ENCODE measurements at regions not wholly inside any gene's neighbourhood (a gene's known extent, or its start where the extent isn't known, plus 50 kb on each side); places are given as distances from the start of the nearest gene placed in this dataset.
"Not testable (repeated sequence)": the region's sequence is repeated elsewhere in the genome, so short reads cannot be mapped to it uniquely, and the experiment has no call there.

GRCh38 chrX:4035874-4036273 lies 322.4 kb upstream of the PRKX start:
- no peak for DNase-seq

DNA sequence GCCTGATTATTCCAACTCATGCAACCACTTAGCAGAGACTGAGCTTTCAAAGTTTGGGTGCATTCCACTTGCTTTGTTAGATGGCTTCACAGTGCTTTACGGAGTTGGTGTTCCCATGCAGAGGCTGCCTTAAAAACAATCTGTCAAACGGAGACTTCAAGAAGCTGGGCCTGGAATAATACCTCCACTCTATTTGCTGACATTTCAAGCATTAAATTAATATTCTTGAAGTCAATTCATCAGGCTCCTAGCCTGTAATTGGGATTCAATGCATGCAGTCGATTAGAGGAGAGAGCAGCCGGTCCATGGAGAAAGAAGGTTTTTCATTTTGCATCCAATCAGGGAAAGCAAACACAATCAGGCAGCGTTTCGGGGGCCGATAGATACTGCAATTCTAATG lies 314.7 kb upstream of the PRKX start:
- no peak for DNase-seq

- no peak for DNase-seq
These were observed 291.8 kb upstream of the PRKX start for GRCh38 chrX:4005281-4005680.

- no peak for DNase-seq
These were observed 291.4 kb upstream of the PRKX start for GRCh38 chrX:4004822-4005221.

DNA sequence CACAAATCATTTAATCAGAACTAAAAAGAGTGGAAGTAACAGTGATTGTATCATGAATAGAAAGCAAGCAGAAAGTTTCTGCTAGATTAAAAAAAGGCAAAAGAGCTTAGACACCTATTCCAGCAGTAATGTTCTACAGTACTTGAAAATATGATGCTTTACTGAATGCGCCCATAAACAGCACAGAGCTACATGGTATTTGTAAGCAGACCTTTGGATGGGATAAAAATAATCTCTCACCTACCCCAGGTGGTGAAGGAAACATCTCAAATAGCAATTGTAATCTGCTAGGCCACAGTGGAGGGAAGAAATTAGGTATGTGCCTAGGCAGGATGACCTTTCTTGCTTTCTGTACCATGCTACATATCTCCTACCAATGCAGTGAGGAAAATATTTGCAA lies 280.9 kb upstream of the PRKX start:
- DNase-seq: no peak

DNA sequence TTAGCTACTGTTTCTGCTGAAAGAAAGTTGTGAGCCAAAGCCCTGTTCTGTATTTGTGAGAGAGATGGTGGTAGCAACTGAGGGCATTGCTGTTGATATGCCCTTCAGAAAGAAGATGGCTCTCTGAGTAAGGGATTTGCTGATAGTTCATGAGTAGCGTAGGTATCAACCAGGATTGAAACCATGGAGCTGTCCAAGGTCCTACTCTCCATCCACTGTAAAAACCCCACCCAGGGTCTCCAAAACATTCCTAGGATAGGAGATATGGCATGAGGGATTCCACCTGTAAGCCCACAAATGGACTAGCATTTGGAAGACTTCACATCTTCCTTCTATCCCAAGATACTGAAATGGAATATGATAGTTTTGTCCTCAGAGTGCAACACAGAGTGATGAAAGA lies 277.1 kb upstream of the PRKX start:
- no peak for DNase-seq

DNA sequence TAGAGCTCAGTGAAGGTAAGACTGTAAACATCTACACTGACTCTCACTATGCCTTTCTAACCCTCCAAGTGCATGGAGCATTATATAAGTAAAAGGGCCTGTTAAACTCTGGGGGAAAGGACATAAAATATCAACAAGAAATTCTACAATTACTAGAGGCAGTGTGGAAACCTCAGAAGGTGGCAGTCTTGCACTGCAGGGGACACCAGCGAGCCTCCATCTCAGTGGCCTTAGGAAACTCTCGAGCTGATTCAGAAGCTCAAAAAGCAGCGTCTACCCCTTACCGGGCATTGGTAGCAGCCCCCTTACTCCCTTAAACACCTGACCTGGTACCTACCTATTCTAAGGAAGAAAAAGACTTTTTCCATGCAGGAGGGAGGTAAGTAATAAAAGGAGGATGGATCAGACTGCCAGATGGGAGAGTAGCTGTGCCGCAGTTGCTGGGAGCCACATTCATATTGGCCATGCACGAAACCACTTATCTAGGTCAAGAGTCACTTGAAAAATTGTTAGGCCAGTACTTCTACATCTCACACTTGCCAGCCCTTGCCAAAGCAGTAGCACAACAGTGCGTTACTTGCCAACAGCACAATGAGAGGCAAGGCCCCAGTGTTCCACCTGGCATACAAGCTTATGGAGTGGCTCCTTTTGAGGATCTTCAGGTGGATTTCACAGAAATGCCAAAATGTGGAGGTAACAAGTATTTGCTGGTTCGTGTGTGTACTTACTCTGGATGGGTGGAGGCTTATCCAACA lies 258.8 kb upstream of the PRKX start:
- not testable (repeated sequence) for DNase-seq

DNA sequence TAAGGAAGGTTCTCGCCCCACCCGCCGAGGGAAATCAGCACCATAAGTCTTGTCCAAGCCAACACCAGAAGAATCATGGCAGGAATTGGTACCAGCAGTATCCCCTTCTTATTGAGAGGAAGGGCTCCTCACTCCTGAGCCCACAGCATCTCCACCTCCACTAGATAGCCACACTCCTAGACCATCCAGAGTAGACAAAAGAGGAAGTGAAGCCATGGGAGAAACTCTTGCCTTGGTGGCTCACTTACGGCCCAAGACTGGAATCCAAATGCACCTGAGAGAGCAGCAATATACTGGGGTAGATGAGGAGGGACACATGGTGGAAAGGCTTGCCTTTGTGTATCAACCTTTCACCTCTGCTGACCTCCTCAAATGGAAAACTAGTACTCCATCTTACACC lies 255.3 kb upstream of the PRKX start:
- DNase-seq: no peak

- no peak for DNase-seq
These were observed 250.5 kb upstream of the PRKX start for GRCh38 chrX:3963980-3964379.

DNA sequence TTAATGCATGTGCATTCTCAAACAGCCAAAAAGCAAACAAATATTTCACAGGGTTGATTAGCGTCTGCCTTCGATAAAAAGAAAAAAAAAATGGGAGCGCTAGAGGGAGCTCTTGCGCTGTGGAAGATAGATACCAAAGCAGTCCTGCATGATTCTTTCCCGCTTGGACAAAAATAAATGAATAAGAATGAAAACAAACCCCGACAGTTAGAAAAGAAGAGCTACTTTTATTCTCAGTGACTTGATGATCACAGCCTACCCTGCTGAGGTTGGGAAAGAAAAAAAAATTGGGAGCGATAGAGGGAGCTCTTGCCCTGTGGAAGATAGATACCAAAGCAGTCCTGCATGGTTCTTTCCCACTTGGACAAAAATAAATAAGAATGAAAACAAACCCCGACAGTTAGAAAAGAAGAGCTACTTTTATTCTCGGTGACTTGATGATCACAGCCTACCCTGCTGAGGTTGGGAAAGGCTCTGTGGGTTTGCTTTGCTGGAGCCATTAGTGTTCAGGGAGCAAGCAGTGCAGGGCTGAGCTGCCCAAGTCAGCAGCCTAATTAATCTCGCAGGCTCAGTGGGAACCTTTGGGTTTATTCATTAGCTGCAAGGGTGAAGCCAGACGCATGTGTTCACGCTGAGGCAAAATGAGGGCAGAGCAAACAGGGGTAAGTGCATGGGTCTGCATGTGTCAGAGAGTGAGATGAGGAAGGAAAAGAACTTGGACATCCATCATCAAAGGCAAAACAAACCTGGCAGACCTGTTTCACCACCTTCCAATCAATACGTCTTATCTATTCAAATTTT lies 249.3 kb upstream of the PRKX start:
- DNase-seq: peak; percentile 15

- DNase-seq: no peak
These were observed 247.5 kb upstream of the PRKX start for GRCh38 chrX:3960952-3961351.

GRCh38 chrX:3951859-3952258 lies 238.4 kb upstream of the PRKX start:
- DNase-seq: no peak

DNA sequence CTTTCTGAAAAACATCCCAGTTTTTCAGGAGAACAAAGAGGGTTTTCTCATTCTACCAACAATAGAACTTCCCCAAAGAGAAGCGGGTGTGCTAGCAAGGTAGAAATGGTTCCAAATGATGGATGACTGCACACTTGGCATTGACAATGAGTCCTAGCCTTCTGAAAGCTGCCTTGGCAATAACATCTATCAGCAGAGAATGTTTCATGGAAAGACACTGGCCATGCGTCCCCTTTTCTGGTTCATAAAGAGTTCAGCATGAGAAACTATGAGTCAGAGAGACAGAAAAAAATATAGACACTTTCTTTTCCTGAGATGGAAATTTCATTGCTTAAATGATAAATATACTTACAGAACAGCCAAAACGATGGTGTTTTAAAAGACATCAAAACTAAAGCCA lies 236.9 kb upstream of the PRKX start:
- no peak for DNase-seq

- no peak for DNase-seq
These were observed 230.5 kb upstream of the PRKX start for GRCh38 chrX:3943965-3944364.

- peak; percentile 4 for DNase-seq
These were observed 226.7 kb upstream of the PRKX start for GRCh38 chrX:3940000-3940610.

DNA sequence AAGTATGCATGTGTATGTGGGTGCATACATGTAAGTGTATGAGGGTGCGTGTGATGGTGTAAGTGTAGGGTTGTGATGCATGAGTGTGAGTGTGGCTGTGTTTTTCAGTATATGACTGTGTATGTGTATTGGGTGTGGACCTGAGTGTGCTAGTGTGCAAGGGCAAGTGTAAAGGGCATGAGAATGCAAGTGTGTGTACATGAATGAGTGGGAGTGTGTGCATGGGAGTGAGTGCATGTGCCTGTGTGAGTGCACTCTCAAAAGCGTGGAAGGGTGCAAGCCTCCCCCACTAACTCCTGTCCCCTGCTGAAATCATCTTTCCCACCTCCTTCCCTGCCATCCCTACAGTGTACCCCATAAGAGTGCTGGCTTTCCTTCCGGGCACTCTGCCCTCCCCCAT lies 225.1 kb upstream of the PRKX start:
- no peak for DNase-seq

DNA sequence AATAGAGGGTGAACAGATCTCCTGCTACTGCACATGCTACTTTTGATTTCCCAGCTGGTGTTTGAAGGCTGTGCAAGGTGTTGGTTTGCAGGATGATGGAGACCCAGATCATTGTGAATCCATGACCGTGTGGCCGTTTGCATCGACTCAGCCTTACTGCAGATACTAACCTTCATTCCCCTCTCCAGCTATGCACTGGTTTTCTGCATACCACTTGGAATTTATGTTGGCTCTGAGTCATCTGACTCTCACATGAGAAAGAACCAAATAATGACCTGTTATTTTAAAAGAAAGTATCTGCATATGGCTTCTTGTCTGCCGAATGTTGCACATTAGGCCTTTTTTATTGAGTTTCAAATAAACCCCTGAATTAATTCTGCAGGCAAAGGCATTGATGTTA lies 221.7 kb upstream of the PRKX start:
- DNase-seq: not testable (repeated sequence)

DNA sequence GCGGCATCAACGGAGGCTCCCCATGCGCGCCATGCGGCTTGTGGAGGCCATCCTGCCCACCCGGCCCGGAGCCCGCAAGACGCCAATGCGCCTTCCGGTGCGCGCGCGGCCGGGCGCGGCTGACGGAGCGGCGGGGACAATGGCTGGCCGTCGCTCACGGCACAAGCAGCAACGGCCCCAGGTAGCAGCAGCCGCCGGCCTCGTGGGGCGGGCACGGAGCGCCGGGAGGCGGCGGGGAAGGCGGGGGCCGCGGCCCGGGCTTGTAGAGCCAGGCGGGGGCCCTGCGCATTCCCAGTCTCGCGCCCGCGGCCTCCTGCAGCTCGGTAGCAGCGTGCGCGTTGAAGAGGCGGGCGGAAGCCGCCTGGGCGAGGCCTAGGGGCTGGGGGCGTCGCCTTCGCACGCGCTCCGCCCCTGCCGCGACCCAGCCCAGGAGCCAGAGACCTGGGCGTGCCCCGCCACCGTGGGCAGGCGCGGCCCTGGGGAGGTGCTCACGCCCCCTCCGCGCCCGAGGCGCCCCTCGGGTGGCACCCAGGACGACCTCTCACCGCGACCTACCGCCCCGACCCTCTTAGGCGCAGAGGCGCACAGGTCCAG lies 207.1 kb upstream of the PRKX start:
- not testable (repeated sequence) for DNase-seq

- not testable (repeated sequence) for DNase-seq
These were observed 206.4 kb upstream of the PRKX start for GRCh38 chrX:3919668-3920423.

DNA sequence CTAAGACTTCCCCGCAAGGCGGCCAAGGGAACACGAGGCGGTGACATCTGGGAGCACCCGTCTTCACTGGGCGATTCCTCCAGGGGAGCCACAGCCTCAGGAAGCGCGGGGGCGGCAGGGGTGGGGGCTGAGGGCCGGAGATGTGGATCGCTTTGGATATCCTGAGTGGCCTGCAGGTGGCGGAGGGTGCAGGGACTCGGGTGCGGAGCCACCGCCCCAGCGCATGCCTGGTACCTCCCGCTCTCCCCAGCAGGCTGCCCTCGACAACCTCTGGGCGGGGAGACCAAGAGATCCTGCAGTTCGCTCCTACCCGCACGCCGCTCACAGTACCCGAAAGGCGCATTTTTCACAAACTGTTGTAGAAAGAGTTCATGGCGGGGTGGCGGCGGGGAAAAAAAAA lies 201.4 kb upstream of the PRKX start:
- not testable (repeated sequence) for DNase-seq

DNA sequence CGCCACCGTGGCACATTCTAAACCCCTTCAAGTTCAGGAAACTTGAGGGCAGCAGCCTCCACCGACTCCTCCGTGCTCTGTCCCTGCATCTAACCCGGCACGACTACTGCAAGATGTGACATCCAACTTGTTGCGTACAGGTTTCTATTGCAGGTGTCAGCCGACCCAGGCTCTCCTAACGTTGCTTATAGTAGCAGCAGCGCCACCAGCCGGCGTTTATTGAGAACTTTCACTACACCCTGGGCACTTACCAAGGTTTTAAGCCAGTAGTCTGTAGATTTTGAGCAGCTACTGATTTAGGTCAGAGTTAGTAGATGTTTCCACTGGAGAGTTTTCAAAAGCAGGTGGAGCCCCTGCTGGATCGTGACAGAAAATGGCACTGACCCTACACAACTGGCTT lies 200.6 kb upstream of the PRKX start:
- DNase-seq: not testable (repeated sequence)

DNA sequence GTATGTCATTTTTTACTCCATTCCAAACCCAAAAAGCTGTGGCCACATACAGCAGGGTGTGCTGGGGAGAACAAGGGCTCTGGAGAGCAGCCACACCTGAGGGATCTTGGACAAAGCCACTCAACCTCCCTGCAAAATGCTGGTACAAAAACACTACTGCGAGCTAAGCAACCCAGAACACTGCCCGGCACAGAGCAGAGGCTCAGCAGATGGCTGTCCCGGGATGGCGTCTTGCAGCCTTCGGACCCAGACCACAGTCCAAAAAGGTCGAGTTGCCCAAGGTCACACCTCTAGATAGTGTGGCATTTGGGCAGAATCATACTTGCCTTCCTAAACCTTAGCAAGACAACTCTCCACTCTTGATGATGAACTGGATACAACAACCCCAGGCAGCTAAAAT lies 197.6 kb upstream of the PRKX start:
- not testable (repeated sequence) for DNase-seq

GRCh38 chrX:3910611-3911010 lies 197.2 kb upstream of the PRKX start:
- not testable (repeated sequence) for DNase-seq
